ENCODE measurements at regions not wholly inside any gene's neighbourhood (a gene's known extent, or its start where the extent isn't known, plus 50 kb on each side); places are given as distances from the start of the nearest gene placed in this dataset.

DNA sequence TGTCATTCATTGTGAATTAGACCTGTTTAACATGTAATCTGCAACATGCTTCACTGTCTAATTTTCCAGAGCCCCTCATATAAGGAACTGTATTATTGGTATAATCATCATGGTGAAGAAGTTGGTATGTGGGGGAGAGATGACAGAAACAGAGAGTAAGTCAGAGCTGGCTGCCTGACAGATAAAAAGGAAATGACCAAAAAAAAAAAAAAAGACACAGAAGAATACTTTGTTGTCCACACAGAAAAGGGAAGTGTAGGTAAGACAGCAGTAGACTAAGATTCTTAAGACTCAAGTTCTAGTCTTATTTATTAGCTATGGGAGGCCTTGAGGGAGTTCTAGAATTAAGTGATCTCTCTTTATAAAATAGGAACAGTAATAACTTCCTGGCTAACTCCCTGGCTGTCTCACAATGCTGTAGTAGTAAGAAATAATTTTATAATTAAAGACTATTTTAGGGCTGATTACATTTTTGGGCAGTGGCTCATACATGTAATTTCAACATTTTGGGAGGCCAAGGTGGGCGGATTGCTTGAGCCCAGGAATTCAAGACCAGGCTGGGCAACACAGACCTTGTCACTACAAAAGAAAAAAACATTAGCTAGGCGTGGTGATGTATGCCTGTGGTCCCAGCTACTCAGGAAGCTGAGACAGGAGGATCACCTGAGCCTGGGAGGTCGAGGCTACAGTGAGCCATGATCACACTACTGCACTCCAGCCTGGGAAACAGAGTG is 102.5 kb downstream of the PRL start:
- Histone ChIP-seq H3K4me1 (ENCODE audit: control insufficient read depth in 4 of 4, insufficient read depth in 4 of 4, low read length in 3 of 4) (no peaks in the 10 kb centered on the region), H3K27me3 (ENCODE audit: control insufficient read depth in 4 of 4, insufficient read depth in 4 of 4, low read length in 3 of 4) (no peaks in the 10 kb centered on the region), H3K9me3 (ENCODE audit: control insufficient read depth in 4 of 4, low read length in 3 of 4) (no peaks in the 10 kb centered on the region), H3K4me3 (ENCODE audit: low read depth in 1 of 3, low read length in 3 of 3) (no peak overlapping the region), H3K27ac (ENCODE audit: low read depth in 1 of 2, low read length in 2 of 2) (no peak overlapping the region), H3K9ac (ENCODE audit: low read depth in 1 of 2, low read length in 2 of 2) (no peak overlapping the region), H3K36me3 (ENCODE audit: control insufficient read depth in 4 of 4, insufficient read depth in 3 of 4, low read depth in 1 of 4, low read length in 3 of 4) (no peaks in the 10 kb centered on the region)
- TF ChIP-seq HNF4A (conservative IDR thresholded peaks at IDR 0.05): no peak
- TF ChIP-seq FOXA2 (IDR thresholded peaks at IDR 0.05): no peak
- TF ChIP-seq YY1 (IDR thresholded peaks at IDR 0.05): no peak
- TF ChIP-seq RXRA (IDR thresholded peaks at IDR 0.05): no peak
- TF ChIP-seq RAD21 (IDR thresholded peaks at IDR 0.05): no peak
- no peak for TF ChIP-seq FOXA1 (IDR thresholded peaks at IDR 0.05)
- TF ChIP-seq SP1 (IDR thresholded peaks at IDR 0.05): no peak
- TF ChIP-seq, protein P1, sequence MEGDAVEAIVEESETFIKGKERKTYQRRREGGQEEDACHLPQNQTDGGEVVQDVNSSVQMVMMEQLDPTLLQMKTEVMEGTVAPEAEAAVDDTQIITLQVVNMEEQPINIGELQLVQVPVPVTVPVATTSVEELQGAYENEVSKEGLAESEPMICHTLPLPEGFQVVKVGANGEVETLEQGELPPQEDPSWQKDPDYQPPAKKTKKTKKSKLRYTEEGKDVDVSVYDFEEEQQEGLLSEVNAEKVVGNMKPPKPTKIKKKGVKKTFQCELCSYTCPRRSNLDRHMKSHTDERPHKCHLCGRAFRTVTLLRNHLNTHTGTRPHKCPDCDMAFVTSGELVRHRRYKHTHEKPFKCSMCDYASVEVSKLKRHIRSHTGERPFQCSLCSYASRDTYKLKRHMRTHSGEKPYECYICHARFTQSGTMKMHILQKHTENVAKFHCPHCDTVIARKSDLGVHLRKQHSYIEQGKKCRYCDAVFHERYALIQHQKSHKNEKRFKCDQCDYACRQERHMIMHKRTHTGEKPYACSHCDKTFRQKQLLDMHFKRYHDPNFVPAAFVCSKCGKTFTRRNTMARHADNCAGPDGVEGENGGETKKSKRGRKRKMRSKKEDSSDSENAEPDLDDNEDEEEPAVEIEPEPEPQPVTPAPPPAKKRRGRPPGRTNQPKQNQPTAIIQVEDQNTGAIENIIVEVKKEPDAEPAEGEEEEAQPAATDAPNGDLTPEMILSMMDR (IDR thresholded peaks at IDR 0.05; ENCODE audit: low read depth, low read length, missing input control): no peak
- no peak for TF ChIP-seq GABPA (IDR thresholded peaks at IDR 0.05 in 1 of 2, conservative IDR thresholded peaks at IDR 0.05 in 1 of 2)
- TF ChIP-seq, protein P2, sequence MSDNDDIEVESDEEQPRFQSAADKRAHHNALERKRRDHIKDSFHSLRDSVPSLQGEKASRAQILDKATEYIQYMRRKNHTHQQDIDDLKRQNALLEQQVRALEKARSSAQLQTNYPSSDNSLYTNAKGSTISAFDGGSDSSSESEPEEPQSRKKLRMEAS (IDR thresholded peaks at IDR 0.05): no peak
- TF ChIP-seq, protein P3, sequence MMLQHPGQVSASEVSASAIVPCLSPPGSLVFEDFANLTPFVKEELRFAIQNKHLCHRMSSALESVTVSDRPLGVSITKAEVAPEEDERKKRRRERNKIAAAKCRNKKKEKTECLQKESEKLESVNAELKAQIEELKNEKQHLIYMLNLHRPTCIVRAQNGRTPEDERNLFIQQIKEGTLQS (IDR thresholded peaks at IDR 0.05): no peak
- no peak for TF ChIP-seq JUND (IDR thresholded peaks at IDR 0.05)
- no peak for TF ChIP-seq NR2F2 (IDR thresholded peaks at IDR 0.05)
- no peak for TF ChIP-seq EGR1 (IDR thresholded peaks at IDR 0.05; ENCODE audit: low read depth in 2 of 2)
- TF ChIP-seq TAF1 (conservative IDR thresholded peaks at IDR 0.05): no peak
- no peak for DNase-seq (ENCODE audit: low spot score)
- 70% methylated on average over 3 of the region's 3 CpGs for WGBS

DNA sequence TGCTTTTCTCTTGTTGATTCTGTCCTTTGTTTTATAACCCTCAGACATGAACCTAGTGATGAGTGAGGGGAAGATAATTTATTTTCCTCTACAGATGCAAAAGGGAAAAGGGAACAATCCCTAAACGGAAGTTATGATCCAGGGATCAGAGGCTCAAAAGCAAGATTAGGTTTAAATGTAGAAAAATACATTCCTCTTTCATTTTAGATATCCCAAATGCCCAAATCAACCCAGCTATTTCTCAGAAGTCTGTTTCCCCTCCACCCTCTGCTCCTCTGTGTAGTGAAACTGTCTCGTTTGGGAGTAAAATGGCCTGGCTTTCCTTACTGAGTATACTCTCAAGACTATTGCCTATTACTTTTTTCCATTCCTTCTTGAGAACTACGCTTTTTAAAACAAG is 97.1 kb downstream of the PRL start:
- Histone ChIP-seq H3K4me3 (ENCODE audit: low read depth in 1 of 3, low read length in 3 of 3) (no peak overlapping the region), H3K4me1 (ENCODE audit: control insufficient read depth in 4 of 4, insufficient read depth in 4 of 4, low read length in 3 of 4) (no peaks in the 10 kb centered on the region), H3K27ac (ENCODE audit: low read depth in 1 of 2, low read length in 2 of 2) (no peak overlapping the region), H3K9me3 (ENCODE audit: control insufficient read depth in 4 of 4, low read length in 3 of 4) (no peaks in the 10 kb centered on the region), H3K36me3 (ENCODE audit: control insufficient read depth in 4 of 4, insufficient read depth in 3 of 4, low read depth in 1 of 4, low read length in 3 of 4) (no peaks in the 10 kb centered on the region), H3K9ac (ENCODE audit: low read depth in 1 of 2, low read length in 2 of 2) (no peak overlapping the region), H3K27me3 (ENCODE audit: control insufficient read depth in 4 of 4, insufficient read depth in 4 of 4, low read length in 3 of 4) (no peaks in the 10 kb centered on the region)
- TF ChIP-seq FOXA2 (IDR thresholded peaks at IDR 0.05): no peak
- no peak for TF ChIP-seq HNF4A (conservative IDR thresholded peaks at IDR 0.05)
- TF ChIP-seq, protein P2 (IDR thresholded peaks at IDR 0.05): no peak
- TF ChIP-seq, protein P4, sequence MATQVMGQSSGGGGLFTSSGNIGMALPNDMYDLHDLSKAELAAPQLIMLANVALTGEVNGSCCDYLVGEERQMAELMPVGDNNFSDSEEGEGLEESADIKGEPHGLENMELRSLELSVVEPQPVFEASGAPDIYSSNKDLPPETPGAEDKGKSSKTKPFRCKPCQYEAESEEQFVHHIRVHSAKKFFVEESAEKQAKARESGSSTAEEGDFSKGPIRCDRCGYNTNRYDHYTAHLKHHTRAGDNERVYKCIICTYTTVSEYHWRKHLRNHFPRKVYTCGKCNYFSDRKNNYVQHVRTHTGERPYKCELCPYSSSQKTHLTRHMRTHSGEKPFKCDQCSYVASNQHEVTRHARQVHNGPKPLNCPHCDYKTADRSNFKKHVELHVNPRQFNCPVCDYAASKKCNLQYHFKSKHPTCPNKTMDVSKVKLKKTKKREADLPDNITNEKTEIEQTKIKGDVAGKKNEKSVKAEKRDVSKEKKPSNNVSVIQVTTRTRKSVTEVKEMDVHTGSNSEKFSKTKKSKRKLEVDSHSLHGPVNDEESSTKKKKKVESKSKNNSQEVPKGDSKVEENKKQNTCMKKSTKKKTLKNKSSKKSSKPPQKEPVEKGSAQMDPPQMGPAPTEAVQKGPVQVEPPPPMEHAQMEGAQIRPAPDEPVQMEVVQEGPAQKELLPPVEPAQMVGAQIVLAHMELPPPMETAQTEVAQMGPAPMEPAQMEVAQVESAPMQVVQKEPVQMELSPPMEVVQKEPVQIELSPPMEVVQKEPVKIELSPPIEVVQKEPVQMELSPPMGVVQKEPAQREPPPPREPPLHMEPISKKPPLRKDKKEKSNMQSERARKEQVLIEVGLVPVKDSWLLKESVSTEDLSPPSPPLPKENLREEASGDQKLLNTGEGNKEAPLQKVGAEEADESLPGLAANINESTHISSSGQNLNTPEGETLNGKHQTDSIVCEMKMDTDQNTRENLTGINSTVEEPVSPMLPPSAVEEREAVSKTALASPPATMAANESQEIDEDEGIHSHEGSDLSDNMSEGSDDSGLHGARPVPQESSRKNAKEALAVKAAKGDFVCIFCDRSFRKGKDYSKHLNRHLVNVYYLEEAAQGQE (IDR thresholded peaks at IDR 0.05): no peak
- no peak for TF ChIP-seq EGR1 (IDR thresholded peaks at IDR 0.05; ENCODE audit: low read depth in 2 of 2)
- TF ChIP-seq NR2F2 (IDR thresholded peaks at IDR 0.05): no peak
- TF ChIP-seq, protein P1 (IDR thresholded peaks at IDR 0.05; ENCODE audit: low read depth, low read length, missing input control): no peak
- no peak for TF ChIP-seq GABPA (IDR thresholded peaks at IDR 0.05 in 1 of 2, conservative IDR thresholded peaks at IDR 0.05 in 1 of 2)
- no peak for TF ChIP-seq RXRA (IDR thresholded peaks at IDR 0.05)
- TF ChIP-seq YY1 (IDR thresholded peaks at IDR 0.05): no peak
- TF ChIP-seq SP1 (IDR thresholded peaks at IDR 0.05): no peak
- TF ChIP-seq FOXA1 (IDR thresholded peaks at IDR 0.05): no peak
- TF ChIP-seq, protein P3 (IDR thresholded peaks at IDR 0.05): no peak
- no peak for TF ChIP-seq HNF4G (IDR thresholded peaks at IDR 0.05)
- 69% methylated on average over 3 of the region's 3 CpGs for WGBS
- no peak for DNase-seq (ENCODE audit: low spot score)
